ENCODE measurements at regions not wholly inside any gene's neighbourhood (a gene's known extent, or its start where the extent isn't known, plus 50 kb on each side); places are given as distances from the start of the nearest gene placed in this dataset.

- TF ChIP-seq, protein P1, sequence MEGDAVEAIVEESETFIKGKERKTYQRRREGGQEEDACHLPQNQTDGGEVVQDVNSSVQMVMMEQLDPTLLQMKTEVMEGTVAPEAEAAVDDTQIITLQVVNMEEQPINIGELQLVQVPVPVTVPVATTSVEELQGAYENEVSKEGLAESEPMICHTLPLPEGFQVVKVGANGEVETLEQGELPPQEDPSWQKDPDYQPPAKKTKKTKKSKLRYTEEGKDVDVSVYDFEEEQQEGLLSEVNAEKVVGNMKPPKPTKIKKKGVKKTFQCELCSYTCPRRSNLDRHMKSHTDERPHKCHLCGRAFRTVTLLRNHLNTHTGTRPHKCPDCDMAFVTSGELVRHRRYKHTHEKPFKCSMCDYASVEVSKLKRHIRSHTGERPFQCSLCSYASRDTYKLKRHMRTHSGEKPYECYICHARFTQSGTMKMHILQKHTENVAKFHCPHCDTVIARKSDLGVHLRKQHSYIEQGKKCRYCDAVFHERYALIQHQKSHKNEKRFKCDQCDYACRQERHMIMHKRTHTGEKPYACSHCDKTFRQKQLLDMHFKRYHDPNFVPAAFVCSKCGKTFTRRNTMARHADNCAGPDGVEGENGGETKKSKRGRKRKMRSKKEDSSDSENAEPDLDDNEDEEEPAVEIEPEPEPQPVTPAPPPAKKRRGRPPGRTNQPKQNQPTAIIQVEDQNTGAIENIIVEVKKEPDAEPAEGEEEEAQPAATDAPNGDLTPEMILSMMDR (IDR thresholded peaks at IDR 0.05) = no peak
- TF ChIP-seq POLR2AphosphoS5 (IDR thresholded peaks at IDR 0.05) = no peak
Observed at GRCh38 chr14:42860371-42860770, 1253.7 kb downstream of the LRFN5 start.
